GM12873 (cell line): ENCODE measurements at regions not wholly inside any gene's neighbourhood (a gene's known extent, or its start where the extent isn't known, plus 50 kb on each side); places are given as distances from the start of the nearest gene placed in this dataset.

Experiments
- TF ChIP-seq, protein P1 (sequence below): IDR thresholded peaks from 2 replicates; pipeline ENCODE4 v1.5.1; 2012; ENCODE audit warnings: low read depth, mild to moderate bottlenecking, moderate library complexity, low read length, control low read depth; ENCODE audit not compliant: insufficient read depth; ENCODE audit errors: missing control alignments

DNA sequence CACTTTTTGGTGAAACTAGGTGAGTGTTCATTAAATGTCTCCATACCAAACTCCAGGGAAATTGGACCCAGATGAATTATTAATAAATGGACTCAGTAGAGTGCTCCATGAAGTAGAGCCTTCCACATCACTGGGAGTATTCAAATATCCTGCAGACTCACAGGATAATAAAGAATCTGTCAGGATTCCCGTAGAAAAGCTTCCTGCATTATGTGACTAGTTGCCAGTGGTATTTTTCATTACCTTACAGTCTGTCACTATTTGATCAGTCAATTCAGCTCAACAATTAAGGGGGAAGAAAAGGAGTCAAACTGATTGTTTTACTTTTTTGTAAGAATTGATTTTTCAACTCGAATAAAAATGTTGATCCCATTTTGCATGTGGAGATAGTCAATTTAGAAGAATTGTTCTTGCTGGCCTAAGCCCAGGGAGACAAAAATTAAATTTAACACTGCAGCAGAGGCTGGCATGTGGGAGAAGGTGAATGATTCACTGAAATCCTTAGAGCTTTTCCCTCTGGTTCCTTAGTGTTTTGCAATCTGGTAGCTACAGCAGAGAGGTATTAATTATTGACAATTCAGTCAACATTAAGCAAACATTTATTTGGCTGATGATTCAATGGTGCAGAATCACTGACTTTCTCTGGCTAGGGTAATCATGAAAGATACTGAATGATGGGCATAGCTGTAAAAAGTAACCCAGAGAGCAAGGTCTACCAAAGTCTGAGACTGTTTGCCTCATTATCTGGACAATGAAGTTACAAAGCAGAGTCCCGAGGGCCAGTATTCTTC, 442.4 kb downstream of the CD83 start:
- TF ChIP-seq, protein P1, sequence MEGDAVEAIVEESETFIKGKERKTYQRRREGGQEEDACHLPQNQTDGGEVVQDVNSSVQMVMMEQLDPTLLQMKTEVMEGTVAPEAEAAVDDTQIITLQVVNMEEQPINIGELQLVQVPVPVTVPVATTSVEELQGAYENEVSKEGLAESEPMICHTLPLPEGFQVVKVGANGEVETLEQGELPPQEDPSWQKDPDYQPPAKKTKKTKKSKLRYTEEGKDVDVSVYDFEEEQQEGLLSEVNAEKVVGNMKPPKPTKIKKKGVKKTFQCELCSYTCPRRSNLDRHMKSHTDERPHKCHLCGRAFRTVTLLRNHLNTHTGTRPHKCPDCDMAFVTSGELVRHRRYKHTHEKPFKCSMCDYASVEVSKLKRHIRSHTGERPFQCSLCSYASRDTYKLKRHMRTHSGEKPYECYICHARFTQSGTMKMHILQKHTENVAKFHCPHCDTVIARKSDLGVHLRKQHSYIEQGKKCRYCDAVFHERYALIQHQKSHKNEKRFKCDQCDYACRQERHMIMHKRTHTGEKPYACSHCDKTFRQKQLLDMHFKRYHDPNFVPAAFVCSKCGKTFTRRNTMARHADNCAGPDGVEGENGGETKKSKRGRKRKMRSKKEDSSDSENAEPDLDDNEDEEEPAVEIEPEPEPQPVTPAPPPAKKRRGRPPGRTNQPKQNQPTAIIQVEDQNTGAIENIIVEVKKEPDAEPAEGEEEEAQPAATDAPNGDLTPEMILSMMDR: no peak

DNA sequence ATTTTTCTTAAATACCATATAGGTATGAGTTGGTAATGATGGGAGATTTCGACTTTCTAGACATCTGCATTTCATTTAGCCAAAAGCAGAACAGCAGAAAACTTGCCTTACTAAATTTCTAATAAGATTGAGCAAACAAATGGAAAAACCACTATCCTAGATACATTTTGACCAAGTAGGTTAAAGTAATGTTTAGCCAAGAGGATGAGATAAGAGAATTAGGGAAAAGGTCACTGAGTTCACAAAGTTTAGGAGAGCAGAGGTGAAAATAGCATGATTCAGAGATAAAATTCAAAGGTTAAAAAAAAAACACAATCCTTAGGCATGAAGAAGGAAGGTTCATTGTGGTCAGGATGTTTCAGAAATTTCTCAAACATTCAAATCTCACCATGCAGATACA, 450.3 kb downstream of the CD83 start:
- TF ChIP-seq, protein P1: no peak

DNA sequence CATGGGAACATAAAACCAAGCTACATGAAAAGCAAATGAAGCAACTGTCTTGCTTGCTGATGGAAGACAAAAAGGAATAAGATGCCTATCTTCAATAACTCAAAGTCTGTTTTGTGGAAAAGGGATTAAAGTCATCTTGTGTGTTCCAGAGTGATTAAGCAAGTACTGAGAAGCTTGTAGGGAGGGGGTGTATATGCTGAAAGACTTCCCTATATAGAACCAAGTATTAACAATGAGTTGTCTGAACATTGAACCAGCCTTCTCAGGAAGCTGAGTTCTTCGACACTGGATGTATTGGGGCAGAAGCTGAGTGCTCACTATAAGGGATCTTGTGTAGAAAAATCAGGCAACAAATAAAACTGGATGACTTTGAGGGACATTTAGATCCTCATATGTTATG, 451.8 kb downstream of the CD83 start:
- TF ChIP-seq, protein P1: no peak

DNA sequence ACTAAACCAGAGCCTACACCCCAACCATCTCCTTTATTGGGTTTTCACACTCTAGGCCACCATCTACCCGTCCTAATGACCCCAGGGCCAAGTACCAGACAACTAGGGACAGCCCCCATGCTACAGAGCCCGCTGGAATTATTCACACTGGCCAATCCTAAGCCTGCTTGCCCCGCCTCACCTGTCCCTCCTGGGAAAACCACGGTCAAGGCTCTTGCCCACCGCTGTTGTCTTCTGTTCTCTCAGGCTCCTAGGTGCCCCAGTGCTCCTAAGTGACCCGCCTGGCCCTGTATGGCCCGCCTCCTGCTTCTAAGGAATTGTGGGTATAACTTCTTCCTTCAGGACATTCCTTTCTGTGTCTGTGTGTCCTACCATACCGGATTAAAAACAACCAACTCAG, 453.4 kb downstream of the CD83 start:
- TF ChIP-seq, protein P1: no peak

DNA sequence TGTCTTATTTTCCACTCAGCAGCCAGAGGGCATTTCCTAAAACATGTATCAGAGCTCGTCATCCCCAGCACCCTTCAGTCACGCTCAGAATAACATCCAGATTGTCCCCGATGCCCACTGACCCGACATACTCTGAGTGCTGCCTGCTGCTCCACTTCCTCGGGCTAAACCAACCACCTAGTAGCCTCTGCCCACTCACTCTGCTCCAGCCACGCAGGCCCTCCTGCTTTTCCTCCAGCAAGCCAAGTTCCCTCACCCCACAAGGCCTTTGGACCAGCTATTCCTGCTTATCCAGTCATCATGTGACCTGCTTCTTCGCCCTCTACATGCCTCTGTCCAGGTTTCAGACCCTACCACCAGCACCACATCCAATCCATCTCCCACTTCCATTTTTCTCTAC, 454.2 kb downstream of the CD83 start:
- TF ChIP-seq, protein P1: no peak

DNA sequence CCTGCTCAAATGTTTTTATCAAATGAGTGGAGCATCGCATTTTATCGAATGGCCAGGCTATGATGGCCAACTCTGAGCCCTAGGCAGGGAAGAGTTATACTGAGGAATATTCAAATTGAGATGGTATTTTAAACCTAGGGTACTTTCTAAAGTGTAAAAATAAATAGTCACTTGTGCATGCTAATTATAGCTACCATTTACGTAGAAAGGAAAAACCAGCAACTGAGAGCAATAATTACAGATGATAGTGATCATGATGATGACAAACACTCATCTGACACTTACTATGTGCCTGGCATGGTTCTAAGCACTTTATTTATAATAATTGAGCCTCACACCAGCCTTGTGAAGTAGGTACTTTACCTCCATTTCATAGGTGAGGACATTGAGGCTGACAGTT, 455.7 kb downstream of the CD83 start:
- TF ChIP-seq, protein P1: no peak

DNA sequence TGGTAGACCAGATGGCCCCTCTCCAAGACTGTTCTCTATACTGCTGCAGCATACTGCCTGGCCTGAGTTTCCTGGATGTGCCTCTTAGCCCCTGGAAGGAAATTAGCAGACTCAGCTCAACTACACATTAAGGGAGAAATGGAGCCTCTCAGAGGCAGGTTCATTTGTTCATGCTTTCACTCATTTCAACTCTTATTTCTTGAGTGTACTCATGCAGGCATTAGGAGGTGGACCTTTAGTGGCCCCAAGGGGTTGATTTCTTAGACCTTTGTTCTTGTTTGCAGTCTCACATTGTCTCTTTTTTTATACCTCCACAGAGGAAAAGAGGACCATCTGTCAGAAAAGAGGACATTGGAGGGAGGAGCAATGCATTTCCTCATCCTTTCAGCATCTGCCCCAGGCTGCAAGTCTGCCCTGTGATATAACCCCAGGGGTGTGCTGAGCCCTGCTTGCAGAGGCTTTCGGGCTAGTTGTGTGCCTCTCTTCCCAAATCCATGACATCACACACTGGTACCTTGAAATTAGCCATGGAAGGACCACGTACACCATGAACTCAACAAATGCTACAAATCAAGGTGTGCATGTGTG, 456.2 kb downstream of the CD83 start:
- TF ChIP-seq, protein P1: no peak
